ENCODE measurements at regions not wholly inside any gene's neighbourhood (a gene's known extent, or its start where the extent isn't known, plus 50 kb on each side); places are given as distances from the start of the nearest gene placed in this dataset.

GRCh38 chr13:62932256-62932883 is 1516.7 kb upstream of the PCDH20 start:
- in situ Hi-C loops (cut with MboI; ENCODE audit: low pct_unique_long_range_greater_than_20kb, low sequenced_read_pairs): no loop called here

GRCh38 chr13:62931853-62932252 is 1516.2 kb upstream of the PCDH20 start:
- no peak for DNase-seq
- in situ Hi-C loops (cut with MboI; ENCODE audit: low pct_unique_long_range_greater_than_20kb, low sequenced_read_pairs): no loop called here

More at GRCh38 chr13:62932256-62932883, 1516.7 kb upstream of the PCDH20 start:
- no peak for DNase-seq

DNA sequence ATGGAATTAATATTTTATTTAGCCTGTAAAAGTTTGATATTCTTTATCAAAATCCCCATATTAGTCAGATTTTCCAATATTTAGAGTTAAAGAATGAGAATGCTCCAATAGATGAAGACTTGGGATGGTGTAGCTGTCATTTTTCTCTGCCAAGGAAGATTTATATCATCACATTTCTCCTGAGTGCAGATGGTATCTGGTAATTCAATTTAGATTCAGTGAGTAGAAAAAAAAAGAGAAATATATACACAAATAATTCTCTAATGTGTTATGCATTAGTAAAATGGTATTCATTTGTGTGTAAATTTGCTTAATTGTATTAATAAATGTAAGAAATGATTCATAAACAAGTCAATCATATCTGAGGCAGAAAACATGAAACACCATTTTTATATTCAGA is 1508.7 kb upstream of the PCDH20 start:
- no peak for DNase-seq
- in situ Hi-C loops (cut with MboI; ENCODE audit: low pct_unique_long_range_greater_than_20kb, low sequenced_read_pairs): no loop called here

DNA sequence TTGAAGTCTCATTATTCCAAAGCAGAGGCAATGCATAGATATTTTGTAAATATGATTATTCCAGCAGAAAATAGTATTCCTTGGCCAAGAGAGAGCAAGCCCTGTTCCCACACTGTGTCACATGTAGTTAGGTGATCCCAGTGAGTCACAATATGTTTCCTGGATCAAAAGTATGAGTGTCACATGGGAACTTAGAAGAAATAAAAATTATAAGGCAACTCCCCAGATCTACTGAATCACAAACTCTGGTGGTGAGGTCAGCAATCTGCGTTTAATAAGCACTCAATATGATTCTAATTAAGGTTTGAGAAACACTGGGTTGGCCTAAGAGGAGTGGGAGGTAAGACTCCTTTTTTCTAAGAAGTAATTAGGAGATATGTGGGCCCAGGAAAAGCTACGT is 1504.5 kb upstream of the PCDH20 start:
- in situ Hi-C loops (cut with MboI; ENCODE audit: low pct_unique_long_range_greater_than_20kb, low sequenced_read_pairs): no loop called here
- no peak for DNase-seq

DNA sequence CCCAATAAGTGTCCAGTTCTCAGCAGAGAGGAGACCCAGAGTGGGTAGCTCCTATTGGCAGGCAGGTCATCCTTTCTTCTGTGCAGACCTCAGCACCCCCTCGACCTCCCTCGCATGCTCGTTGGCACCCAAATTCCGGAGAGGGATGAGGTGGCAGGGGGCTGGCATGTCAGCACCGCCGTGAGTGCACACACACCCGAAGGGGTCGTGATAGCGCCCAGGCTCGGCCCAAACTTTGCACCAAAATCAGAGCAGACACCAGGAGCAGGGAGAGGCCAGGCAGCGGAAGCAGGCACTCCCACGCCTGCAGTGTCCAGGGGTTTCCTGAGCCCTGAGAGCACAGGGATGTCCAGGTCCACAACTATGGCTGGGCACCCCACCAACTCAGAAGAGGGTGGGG is 1503.8 kb upstream of the PCDH20 start:
- in situ Hi-C loops (cut with MboI; ENCODE audit: low pct_unique_long_range_greater_than_20kb, low sequenced_read_pairs): no loop called here
- DNase-seq: no peak

DNA sequence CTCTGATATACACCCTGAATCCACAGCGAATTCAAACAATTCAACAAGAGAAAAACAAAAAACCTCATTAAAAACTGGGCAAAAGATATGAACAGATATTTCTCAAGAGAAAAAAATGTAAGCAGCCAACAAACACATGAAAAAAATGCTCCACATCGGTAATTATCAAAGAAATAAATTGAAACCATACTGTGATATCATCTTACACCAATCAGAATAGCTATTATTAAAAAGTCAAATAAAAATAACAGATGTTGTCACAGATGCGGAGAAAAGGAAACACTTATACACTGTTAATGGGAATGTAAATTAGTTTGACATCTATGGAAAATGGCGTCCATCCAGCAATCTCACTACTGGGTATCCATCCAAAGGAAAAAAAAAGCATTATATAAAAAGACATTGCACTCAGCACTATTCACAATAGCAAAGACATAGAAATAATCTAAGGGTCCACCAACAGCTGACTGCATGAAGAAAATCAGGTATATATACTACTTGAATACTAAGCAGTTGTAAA is 1495.0 kb upstream of the PCDH20 start:
- in situ Hi-C loops (cut with MboI; ENCODE audit: low pct_unique_long_range_greater_than_20kb, low sequenced_read_pairs): no loop called here
- DNase-seq: no peak

DNA sequence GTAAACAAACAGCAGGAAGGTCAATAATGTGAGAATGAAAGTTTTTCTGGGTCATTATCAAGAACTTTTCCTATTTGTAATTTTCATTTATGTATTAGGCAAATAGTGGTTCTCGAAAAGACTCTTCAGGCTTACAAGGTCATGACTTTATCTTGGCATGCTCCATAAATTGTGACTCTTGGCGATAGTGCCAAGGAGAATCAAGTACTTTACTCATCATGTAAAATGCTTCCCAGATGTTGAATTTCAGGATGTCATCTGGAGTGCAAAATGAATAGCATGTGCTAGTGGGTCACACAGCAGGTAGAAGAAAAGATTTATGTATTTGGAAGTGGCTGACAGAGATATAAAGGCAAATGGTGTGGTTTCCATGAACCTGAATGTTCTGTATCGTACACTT is 1492.7 kb upstream of the PCDH20 start:
- no peak for DNase-seq
- in situ Hi-C loops (cut with MboI; ENCODE audit: low pct_unique_long_range_greater_than_20kb, low sequenced_read_pairs): no loop called here

- no peak for DNase-seq
- in situ Hi-C loops (cut with MboI; ENCODE audit: low pct_unique_long_range_greater_than_20kb, low sequenced_read_pairs): no loop called here
Observed at GRCh38 chr13:62906896-62907295, 1491.2 kb upstream of the PCDH20 start.

GRCh38 chr13:62906469-62906868 is 1490.8 kb upstream of the PCDH20 start:
- in situ Hi-C loops (cut with MboI; ENCODE audit: low pct_unique_long_range_greater_than_20kb, low sequenced_read_pairs): no loop called here
- no peak for DNase-seq

DNA sequence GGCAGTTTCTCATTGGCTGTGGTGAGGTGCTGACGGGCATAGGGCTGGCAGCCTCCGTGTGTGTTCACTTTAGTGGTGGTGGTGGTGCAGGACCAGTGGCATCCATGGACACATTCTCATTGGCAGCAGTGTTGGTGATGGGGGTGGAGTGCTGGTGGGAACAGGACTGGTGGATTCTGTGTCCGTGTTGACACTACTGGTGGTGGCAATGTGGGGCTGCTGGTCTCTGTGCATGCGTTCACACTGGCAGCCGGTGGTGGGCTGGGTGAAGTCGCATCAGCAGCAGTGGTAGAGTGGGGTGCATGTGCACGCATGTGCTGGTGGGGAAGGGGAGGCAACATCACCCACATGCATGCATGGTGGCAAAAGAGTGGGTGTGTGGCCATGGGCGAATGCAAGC is 1471.4 kb upstream of the PCDH20 start:
- in situ Hi-C loops (cut with MboI; ENCODE audit: low pct_unique_long_range_greater_than_20kb, low sequenced_read_pairs): no loop called here
- DNase-seq: no peak

DNA sequence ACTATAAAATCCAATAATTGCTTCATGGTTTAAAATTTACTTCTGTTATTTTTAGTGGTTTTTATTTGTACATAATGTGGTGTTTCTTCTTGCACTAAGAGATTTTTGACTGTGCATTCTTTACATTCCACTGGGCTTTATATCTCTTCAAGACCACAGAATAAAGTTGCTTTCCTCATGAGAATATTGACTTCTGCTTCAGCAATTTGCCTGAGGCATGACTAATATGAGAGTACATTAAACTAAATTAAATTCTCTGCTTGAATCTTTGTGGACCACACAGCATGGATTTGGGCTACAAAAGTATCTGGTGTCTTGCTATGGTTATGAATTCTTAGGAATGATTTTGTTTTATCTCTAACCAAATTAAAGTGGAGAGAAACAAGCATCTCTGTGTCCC is 1463.4 kb upstream of the PCDH20 start:
- in situ Hi-C loops (cut with MboI; ENCODE audit: low pct_unique_long_range_greater_than_20kb, low sequenced_read_pairs): no loop called here
- DNase-seq: no peak

- DNase-seq: no peak
- in situ Hi-C loops (cut with MboI; ENCODE audit: low pct_unique_long_range_greater_than_20kb, low sequenced_read_pairs): no loop called here
Observed at GRCh38 chr13:62875118-62875640, 1459.5 kb upstream of the PCDH20 start.

- in situ Hi-C loops (cut with MboI; ENCODE audit: low pct_unique_long_range_greater_than_20kb, low sequenced_read_pairs): no loop called here
- DNase-seq: no peak
Observed at GRCh38 chr13:62850331-62850730, 1434.7 kb upstream of the PCDH20 start.

- no peak for DNase-seq
- in situ Hi-C loops (cut with MboI; ENCODE audit: low pct_unique_long_range_greater_than_20kb, low sequenced_read_pairs): no loop called here
Observed at GRCh38 chr13:62847520-62847919, 1431.9 kb upstream of the PCDH20 start.

DNA sequence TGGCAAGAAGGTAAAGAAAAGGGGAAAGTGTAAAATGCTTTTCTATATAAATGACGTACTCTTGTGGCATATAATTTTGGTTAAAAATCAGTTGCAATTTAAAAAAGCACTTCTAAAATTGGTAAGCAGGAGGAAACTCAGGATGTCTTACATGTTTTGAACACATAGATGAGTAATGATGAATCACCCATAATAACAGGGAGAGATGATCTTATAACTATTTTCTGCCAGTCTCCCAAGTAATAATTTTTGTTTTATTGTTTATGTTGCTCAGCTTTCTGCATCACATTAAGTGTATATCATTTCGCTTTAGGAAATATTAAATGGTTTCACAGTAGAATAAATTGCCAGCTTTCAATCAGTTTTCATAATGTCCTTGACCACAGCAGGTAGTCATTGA is 1430.7 kb upstream of the PCDH20 start:
- in situ Hi-C loops (cut with MboI; ENCODE audit: low pct_unique_long_range_greater_than_20kb, low sequenced_read_pairs): no loop called here

GRCh38 chr13:62839338-62839737 is 1423.7 kb upstream of the PCDH20 start:
- in situ Hi-C loops (cut with MboI; ENCODE audit: low pct_unique_long_range_greater_than_20kb, low sequenced_read_pairs): no loop called here
- no peak for DNase-seq

More for the DNA sequence above, 1430.7 kb upstream of the PCDH20 start:
- DNase-seq: no peak

DNA sequence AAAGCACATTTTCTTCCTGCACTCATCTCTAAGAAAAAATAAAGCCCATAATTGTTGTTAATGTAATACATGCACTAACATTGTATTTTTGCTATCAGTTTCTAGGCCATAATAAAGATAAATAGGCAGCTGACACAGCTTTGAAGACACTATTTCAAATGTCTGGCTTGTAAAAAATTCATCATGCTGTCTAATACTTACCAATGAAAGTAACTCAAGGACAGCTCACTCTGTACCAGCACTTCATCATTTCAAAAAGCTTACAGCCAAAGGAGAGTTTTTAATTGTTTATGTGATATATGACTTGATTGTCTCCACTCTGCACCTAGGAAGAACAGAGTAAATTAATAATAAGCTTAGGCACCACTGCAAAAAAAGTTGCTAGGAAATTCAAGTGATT is 1423.3 kb upstream of the PCDH20 start:
- in situ Hi-C loops (cut with MboI; ENCODE audit: low pct_unique_long_range_greater_than_20kb, low sequenced_read_pairs): no loop called here
- DNase-seq: no peak

- in situ Hi-C loops (cut with MboI; ENCODE audit: low pct_unique_long_range_greater_than_20kb, low sequenced_read_pairs): no loop called here
- no peak for DNase-seq
Observed at GRCh38 chr13:62837895-62838294, 1422.2 kb upstream of the PCDH20 start.

- DNase-seq: no peak
- in situ Hi-C loops (cut with MboI; ENCODE audit: low pct_unique_long_range_greater_than_20kb, low sequenced_read_pairs): no loop called here
Observed at GRCh38 chr13:62829486-62829885, 1413.8 kb upstream of the PCDH20 start.

DNA sequence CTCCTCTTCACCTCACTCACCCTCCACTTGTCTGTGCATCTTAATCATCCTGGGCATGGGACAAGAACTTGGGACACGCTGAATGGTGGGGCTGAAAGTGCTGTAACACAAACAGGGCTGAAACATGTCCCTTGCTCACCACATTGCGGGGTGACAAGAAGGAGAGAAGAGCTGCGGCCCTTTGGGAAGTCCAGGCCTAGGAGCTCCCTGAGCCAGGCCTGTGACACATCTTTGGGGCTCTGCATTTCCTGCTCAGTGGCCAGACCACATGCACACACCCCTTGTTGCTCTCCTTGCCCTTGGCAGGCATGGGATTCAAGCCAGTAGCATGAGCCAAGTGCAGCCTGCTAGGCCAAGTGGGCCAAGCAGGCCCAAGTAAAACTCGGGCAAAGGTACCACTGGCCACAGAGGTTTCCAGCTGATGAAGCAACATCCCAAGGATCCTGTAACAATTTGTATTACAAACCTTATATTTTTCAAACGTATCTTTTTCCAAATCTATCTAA is 1384.3 kb upstream of the PCDH20 start:
- in situ Hi-C loops (cut with MboI; ENCODE audit: low pct_unique_long_range_greater_than_20kb, low sequenced_read_pairs): no loop called here
- DNase-seq: no peak

- DNase-seq: no peak
- in situ Hi-C loops (cut with MboI; ENCODE audit: low pct_unique_long_range_greater_than_20kb, low sequenced_read_pairs): no loop called here
Observed at GRCh38 chr13:62799038-62799535, 1383.4 kb upstream of the PCDH20 start.

Measured in KBM-7 (cell line).